ENCODE measurements at regions not wholly inside any gene's neighbourhood (a gene's known extent, or its start where the extent isn't known, plus 50 kb on each side); places are given as distances from the start of the nearest gene placed in this dataset.

GRCh38 chr4:69038582-69038981, 57.7 kb upstream of the UGT2B7 start:
- TF ChIP-seq, protein P1, sequence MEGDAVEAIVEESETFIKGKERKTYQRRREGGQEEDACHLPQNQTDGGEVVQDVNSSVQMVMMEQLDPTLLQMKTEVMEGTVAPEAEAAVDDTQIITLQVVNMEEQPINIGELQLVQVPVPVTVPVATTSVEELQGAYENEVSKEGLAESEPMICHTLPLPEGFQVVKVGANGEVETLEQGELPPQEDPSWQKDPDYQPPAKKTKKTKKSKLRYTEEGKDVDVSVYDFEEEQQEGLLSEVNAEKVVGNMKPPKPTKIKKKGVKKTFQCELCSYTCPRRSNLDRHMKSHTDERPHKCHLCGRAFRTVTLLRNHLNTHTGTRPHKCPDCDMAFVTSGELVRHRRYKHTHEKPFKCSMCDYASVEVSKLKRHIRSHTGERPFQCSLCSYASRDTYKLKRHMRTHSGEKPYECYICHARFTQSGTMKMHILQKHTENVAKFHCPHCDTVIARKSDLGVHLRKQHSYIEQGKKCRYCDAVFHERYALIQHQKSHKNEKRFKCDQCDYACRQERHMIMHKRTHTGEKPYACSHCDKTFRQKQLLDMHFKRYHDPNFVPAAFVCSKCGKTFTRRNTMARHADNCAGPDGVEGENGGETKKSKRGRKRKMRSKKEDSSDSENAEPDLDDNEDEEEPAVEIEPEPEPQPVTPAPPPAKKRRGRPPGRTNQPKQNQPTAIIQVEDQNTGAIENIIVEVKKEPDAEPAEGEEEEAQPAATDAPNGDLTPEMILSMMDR (IDR thresholded peaks at IDR 0.05 in 8 of 11, conservative IDR thresholded peaks at IDR 0.05 in 3 of 11), result no peak
- TF ChIP-seq POLR2A (IDR thresholded peaks at IDR 0.05), result no peak
- no peak for TF ChIP-seq POLR2AphosphoS5 (IDR thresholded peaks at IDR 0.05)

Measured in spleen (tissue), 7 donors.